OCI-M1 (cell line): ENCODE measurements at regions not wholly inside any gene's neighbourhood (a gene's known extent, or its start where the extent isn't known, plus 50 kb on each side); places are given as distances from the start of the nearest gene placed in this dataset.

Experiments used
- DNase-seq: peaks from one replicate; lab custom pipeline; 2025; lab: John Stamatoyannopoulos, UW

DNA sequence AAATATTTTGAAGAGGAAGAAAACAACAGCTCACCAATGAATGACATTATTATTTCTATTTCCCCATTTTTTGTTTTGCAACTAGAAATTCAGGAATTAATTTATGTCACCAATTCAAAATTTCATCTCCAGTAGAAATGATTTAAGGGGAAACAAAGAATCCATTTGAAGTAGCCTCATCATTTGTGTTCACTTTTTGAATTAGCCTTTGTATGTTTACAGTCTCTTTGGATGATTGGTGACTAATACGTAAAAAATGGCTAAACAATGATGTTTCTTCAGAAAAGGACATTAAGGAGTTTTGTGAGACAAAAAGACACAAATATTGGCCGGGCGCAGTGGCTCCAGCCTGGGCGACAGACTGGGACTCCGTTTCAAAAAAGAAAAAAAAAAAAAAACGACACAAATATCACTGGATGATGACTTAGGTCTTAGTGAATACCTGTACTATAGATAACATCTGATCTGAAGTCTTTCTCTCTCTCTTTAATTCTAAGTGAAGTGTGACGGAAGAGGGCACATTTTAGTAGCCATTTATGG is 313.2 kb downstream of the PIK3C3 start:
- DNase-seq: no peak

DNA sequence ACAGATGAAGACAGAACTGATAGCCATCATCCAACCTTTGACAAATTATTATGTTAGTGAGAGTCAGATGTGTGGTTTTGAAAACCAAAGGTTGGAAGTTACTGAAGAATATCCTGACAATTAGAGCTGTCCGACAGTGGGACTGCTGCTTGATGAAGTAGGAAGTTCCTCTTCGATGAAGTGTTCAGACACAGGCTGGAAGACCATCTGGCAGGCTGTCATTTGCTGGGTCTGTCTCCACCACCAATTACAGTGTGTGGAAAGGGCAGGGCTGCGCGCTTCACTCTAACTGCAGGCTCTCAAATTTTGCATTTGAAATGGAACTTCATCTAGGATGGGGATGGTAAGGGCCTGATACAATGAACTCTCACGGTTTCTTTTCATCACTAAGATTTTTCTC is 313.8 kb downstream of the PIK3C3 start:
- no peak for DNase-seq

DNA sequence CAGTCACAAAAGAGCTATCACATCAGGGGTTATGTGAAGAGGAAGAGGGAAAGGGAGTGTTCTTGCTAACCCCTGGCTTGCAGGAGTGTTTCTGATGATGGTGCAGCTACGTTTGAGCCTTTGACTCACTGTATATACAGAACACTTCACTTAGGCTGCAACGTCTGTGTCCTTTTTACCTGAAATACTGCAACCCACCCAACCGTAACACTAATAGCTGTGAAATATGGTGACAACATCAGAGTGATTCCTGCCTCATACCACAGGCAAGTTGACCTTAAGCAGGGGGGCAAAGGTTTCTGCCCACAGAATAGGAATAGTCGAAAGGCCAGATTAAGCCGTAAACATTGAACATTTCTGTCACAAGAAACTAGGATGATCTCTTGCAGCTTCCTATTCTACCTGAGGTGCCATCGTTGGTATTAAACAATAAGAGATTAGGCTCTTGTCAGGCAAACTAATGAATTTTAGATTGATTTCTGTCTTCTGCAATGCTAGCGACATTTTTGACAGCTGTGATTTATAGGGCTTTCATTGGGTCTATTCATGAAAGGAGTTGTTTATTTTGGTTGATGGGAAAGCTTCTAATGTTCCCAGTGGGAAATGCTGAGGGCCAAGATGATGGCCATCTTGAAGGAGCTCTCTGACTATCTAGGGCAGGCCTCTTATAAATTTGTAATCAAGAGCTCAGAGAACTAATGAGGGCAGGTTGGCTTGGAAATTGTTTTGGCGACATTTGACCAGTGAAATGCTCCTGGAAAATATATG is 316.8 kb downstream of the PIK3C3 start:
- no peak for DNase-seq

DNA sequence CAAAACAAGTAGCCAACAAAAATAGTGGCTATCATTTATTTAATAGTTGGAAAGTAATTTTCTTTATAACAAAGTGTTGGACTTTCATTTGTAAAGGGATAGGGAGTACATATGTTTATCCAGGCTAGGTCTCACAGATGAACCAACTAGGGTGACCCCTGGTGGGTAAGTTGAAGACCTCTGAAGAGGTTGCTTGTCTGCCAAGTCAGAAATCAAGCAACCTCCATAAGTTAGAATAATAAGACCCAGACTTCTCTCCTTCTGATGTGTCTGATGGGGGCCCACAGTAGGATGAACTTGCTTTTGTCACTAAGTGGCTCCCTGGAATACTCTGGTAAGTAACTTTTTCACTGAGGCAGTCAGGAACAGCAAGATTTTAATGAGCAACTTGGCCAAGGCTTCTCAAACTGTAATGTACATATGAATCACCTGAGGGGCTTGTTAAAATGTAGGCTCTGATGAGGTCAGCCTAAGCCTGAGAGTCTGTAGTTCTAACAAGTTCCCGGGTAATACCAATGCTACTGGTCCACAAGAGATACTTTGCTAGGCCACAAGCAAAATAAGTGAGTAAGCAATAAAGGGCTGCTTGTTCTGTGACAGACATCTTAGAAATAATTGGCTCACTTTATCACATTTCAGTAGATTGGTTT is 319.6 kb downstream of the PIK3C3 start:
- peak; percentile 52 for DNase-seq

DNA sequence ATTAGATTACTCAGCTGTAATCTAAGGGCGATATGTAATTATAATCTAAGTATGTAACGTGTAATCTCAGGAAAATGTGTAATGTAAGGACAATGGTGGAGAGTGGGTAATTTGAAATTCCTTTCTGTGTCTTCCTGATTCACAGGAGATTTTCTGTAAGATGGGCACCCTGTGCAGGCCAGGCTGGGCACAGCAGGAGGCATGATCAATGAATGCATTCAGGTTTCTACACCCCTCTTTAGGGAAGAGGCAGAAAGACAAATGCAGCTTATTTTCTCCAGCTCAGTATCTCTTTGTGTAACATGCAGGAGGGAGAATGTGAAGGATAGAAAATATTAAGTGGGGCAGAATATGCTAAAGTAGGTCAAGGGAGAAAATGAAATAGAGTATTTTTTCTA is 320.1 kb downstream of the PIK3C3 start:
- DNase-seq: no peak

DNA sequence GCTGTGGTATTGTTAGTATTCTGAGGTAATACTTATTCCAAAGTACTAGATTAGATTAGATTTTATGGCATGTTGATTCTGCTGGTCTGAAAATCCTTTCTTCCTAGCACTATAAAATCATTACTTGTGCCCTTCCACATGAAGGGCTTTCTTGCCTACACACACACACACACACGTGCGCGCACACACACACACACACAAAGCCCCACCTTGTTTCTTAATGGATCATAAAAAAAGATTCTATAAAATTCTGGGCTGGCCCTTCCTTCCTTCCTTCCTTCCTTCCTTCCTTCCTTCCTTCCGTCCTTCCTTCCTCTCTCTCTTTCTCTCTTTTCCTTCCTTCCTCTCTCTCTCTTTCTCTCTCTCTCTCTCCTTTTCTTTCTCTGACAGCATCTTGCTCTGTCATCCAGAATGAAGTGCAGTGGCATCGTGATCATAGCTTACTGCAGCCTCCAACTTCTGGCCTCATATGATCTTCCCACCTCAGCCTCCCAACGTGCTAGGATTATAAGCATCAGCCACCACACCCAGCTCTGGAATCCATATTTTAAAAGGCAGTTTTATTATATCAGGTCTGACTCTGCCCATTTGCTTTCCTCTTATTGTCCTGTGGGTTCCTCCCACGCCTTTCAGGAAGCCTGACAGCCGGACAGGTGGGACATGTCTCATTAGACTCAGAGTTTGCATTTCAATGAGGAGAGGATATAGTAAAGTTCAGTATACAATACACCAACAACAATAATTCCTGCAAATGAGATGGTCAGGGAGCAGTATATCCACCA is 321.1 kb downstream of the PIK3C3 start:
- no peak for DNase-seq

DNA sequence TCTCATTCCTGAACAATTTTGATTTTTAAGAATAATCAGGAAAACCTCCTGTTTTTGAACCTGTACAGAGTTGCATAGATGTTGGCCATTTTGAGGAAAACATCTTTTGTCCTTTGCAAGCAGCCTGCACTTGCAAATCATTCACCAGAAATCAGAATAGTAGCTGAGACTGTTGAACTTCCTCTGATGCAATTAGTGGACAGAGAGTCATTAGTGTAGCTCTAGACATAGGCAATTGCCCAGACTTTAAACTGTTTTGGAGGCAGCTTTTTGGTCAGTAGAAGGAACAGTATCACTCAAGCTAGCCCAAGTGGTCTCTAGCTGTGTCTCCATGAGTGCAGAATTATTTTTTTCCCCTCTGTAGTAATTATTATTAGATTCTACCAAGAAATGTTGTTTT is 326.1 kb downstream of the PIK3C3 start:
- DNase-seq: peak; percentile 21

DNA sequence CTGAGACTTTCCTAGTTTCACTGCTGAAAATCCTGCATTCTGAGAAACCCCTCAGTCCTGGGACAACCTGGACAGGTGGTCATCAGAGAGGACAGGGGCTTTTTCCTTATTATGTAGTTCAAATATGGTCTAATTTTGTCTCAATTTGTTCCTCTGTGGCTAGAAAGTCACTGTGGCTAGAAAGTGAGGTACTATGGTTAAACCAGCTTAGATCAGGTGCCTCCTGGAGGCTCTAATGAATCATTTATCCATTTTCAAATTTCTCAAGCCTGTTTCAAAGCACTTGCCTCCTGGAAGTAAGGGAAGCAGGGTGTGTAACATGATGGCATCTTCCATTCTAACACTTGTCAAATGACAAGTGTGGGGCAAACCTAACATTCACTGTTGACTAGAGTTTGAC is 326.8 kb downstream of the PIK3C3 start:
- DNase-seq: no peak

DNA sequence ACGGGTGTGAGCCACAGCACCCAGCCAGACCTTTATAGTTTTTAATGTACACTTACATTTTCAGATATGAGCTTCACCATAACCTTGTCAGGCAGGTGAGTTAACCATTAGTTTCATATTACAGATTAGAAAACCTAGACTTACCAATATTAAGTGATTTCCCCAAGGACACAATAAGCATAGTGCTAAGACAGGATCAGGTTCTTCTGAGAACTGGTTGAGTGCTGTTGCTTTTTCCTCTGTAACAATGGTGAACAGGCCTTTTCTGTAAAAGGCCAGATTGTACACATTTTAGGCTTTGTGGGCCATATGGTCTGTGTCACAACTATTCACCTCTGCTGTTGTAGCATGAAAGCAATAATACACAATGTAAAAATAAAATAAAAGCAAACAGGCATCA is 332.0 kb downstream of the PIK3C3 start:
- no peak for DNase-seq

DNA sequence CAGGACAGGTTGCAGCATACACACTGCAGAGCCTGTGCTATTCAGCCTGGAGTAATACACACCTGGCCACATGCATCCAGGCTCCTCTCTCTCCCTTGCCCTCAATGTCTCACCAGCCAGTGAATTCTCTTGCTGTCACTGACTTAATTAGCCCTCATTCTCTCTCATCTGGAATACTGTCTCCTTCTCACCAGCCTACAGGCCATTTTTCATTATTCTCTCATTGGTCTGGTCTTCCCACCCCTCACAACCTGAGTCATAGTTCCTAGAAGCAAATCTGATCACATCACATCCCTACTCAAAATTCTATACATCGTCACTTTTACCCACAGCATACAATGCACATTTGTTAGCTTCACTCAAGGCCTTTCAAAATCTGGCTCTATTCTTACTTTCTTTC is 333.1 kb downstream of the PIK3C3 start:
- no peak for DNase-seq

DNA sequence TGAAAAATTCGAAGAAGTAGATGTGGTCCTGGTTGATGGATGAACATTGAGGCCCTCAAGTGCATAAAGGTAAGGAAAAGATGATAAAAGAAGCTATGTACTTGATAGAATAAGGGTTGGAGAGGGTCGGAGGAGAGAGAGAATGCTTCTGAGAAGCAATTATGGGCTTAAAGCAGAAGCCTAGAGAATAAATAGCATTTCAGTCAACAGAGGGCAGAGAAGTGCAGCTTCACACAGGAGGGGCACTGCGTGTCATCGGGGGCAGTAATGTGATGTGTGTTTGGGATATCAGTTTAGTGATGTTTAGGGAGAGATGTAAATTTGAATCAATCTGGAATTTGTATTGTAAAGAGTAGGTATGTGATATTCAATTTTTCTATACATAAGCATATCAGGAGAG is 334.5 kb downstream of the PIK3C3 start:
- no peak for DNase-seq

DNA sequence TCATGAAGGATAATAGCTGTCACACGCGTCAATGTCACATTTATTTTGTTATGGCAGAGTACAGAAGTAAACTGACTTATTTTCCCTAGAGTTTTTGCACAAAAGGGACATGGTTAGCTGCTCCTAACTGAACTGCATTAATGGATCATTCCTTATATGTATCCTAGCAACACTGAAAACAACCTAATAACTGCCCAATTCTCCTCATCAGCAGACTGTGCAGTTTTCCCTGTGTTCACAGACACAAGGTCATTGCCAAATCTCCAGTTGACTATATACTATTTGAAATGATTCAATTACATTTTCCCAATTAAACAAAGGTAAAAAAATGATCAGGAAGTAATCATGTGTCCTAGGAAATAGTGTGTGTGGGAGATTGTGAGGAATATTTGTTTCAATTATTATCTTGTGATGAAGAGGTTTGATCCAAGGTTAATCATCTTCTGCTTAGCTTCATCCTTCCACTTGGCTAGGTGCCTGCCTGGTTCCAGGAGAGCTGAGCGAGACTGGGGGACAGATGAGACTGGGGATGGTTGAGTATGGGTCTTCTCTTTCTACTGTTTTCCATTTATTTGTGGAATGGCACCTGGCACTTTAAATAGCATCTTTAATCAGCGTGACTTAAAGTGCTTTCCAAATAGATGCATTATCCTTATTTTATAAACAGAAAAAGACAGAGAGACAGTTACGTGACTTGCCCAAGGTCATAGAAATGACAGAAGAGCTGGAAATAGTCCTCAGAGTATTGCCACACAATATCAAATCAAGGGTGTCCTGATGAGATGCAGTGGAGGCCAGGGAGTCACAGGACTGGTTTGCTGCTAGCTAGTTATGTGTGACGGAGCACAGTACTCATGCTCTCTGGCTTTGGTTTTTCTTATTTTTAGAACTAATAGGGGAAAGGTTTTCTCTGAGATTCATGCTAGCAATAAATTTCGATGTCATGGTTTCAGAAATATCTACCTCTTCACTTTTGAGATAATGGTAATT is 335.6 kb downstream of the PIK3C3 start:
- no peak for DNase-seq

DNA sequence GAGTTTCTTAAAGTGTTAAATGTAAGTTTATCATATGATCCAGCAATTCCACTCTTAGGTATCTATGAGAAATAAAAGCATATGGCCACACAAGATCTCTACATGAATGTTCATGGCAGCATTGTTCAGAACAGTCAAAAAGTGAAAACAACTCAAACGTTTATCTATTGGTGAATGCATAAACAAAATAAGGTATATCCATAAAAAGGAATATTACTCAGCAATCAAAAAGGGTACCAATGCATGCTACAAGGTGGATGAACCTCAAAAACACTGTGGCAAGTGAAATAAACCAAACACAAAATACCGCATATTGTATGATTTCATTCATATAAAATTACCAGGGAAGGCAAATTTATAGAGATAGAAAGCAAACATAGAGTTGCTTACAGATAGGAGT is 337.6 kb downstream of the PIK3C3 start:
- DNase-seq: no peak

DNA sequence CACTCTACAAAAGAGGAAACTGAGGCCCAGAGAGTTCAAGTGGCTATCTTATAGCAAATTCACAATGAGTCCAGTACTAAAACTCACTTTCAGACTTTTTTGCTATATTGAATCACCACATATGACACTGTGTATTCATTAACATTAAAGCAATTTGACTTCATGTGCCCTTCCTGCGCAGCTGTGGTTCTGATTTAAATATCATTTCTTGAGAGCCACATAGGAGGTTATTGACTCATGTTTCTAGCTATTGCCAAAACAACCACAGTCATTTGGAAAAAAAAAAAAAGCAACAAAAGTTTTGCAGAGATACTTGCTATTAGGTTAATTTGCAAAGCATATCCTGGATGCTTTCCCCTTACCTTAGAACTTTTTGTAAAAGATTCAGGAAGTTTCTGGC is 341.2 kb downstream of the PIK3C3 start:
- DNase-seq: no peak

DNA sequence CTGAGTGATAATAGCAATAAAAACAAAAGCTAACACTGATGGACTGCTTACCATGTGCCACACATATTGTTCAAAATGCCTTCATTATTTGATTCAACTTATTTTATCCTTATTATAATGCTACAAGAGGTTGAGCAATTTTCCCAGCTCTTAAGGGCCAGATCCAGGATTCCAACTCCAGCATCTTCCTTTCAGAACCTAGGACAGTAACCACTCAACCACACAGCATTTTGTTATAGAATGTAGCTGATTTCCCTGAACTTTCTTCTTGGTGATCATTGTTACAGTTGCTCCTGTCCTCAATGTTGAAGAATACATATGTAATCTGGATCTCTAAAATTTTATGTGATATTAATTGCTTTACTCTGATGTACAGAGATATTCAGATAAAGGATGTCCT is 341.7 kb downstream of the PIK3C3 start:
- no peak for DNase-seq

DNA sequence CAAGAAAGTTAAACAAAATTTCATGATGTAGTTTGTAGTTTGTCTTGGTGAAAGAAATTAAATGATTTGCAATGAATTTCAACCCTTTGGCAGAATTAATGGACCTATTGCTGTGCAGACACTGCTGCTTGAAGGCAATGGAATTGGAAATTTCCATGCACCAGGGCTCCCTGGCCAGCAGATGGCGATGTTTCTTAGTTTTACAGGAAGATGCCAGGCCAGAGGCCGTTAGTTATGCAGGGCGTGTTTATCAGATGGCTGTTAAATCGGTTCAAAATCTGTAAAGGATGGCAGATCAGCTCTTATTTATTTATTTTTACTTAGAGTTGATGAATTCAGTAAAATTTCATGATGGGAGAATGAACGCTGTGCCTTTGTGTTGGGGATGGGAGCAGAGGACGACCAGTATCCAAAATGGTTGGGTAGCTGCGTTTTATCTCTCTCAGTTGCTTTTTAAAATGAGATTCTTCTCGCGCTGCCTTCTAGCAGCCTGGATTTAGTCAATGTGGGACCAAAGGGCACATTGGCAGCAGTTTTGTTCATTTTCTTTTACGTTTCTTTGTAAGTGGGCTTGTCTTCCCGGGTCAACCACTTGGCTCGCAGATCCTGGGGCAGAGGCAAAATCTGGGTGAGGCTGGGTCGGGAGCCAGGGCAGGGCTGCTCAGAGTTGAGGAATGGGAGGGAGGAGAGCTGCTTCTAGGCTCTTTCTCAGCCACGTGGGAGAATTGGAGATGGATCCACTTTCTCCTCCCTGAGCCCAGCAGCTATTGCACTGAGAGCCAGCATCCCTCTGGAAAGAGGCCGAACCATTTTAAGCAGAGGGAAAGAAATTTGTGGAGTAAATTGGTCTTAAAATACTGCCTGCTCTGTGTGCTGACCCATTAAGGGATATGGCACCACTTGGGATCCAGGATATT is 344.0 kb downstream of the PIK3C3 start:
- DNase-seq: peak; percentile 84

DNA sequence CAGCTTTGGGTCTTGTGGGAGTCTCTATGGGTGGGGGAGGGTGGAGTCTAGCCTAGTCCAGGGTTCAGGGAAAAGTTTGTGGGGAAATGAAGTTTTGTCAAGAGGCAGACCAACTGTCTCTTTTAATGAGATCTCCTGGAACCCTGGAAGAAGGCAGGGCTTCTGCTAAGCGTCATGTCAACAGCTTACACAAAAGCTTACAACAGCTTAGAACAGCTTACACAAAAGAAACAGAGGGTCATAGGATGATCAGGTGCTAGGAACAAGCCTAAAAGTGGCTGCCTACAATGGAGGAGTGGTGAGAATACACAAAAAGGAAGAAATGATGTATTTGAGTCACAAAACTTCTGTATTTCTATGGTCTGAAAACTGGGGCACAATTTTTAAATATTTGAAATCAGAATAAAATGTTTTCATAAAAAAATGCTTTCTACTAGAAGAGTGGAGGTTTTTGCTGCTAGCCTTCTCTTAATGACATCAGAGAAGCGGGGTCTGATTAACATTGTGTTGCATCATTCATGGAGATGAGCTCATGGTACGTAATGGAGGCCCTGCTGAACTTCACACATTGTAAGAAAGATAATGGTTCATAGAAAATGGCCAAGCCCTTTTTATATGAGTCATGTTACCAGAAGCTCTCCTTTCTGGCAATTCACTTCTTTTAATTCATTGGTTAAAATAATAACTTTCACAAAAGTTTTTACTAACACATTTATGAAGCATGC is 351.0 kb downstream of the PIK3C3 start:
- peak; percentile 72 for DNase-seq

DNA sequence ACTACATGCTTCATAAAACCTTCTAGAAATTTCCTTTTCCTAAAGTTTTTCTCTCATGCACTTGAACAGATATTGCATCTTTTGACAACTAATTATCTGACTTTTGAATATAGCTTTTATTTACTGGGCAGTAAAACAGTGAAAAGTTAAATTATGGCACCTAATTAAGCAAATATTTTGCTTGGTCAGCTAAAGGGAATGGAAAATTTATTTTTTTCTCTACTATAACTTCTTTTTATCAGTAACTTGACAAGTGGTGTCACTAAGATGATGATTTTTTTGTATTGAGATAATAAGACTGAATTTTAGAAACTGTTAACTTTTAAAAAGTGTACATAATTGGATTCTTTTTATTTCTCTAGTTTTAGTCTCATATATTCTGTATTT is 351.6 kb downstream of the PIK3C3 start:
- no peak for DNase-seq

DNA sequence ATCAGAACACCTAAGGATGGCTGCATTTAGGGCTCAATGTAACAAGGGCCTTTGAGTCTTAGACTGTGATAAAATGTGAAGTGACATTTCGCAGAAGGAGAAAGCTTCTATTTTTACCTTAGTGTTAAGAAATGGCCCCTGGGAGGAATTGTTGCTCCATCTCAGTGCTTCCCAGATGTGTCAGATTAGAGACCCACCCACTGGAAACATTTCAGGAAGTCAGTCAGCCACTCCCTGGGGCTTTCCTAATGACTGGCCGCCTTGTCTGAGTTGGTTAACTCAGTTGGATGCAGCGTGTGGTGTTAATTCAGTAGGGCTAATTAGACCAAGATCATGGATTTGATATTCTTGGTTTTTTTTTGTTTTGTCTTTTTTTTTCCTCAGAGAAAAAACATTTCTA is 355.9 kb downstream of the PIK3C3 start:
- DNase-seq: no peak

DNA sequence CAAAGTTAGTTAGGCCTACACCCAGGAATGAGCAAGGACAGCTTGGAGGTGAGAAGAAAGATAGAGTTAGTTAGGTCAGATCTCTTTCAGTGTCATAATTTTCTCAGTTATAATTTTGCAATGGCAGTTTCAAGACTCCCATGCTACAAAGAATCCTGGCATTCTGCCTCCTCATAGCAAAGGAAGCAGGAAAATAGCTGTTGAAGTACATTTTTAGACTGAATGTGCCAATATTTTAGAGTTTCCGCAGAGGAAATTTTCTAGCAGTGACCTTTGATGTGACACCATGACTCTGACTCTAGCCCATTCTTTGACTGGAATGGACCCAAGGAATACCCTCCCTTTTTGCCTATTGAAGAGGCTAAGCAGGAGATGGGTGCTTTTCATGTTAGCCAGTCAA is 371.7 kb downstream of the PIK3C3 start:
- no peak for DNase-seq
